Body of pancreas (tissue), 4 donors: ENCODE measurements at regions not wholly inside any gene's neighbourhood (a gene's known extent, or its start where the extent isn't known, plus 50 kb on each side); places are given as distances from the start of the nearest gene placed in this dataset.
"Not testable (repeated sequence)": the region's sequence is repeated elsewhere in the genome, so short reads cannot be mapped to it uniquely, and the experiment has no call there.

Experiments used
- CTCF ChIP-seq, 7 experiments: fragments of 450-650 bp in 4 of 7; fragments of 200-600 bp in 3 of 7; sonication (generic) in 3 of 7; IDR thresholded peaks; one replicate each; pipeline ENCODE4 v1.5.1; 2016 to 2019; ENCODE audit warnings: antibody characterized with exemption in 7 of 7
- POLR2A ChIP-seq, 3 donors: fragments of 450-650 bp; IDR thresholded peaks; one replicate each; pipeline ENCODE4 v1.6.1; 2016; ENCODE audit warnings: antibody characterized with exemption in 3 of 3, mild to moderate bottlenecking in 2 of 3

- not testable (repeated sequence) for TF ChIP-seq POLR2A, CTCF (IDR thresholded peaks at IDR 0.05)
These were observed 50.3 kb upstream of the GOLGA6L6 start for GRCh38 chr15:20591936-20592335.
